HepG2 (cell line): ENCODE measurements at regions not wholly inside any gene's neighbourhood (a gene's known extent, or its start where the extent isn't known, plus 50 kb on each side); places are given as distances from the start of the nearest gene placed in this dataset.

Source experiments
- CCAR2 ChIP-seq: fragments of 200-400 bp; formaldehyde crosslinking; optimal IDR thresholded peaks from 2 replicates; pipeline ENCODE3; 2018; ENCODE audit warnings: low read depth, mild to moderate bottlenecking, low read length, moderate library complexity
- CEBPB ChIP-seq: IDR thresholded peaks from 2 replicates; pipeline ENCODE4 v1.6.1; 2011; ENCODE audit warnings: low read depth, low read length, improper control_type of control experiment, borderline replicate concordance
- PITX1 ChIP-seq: sonication (generic); formaldehyde crosslinking; IDR thresholded peaks from 2 replicates; pipeline ENCODE4 v1.5.1; 2020; ENCODE audit warnings: mild to moderate bottlenecking, missing genetic modification reagents
- POLR2A ChIP-seq, 2 experiments: IDR thresholded peaks; 2 replicates each; pipeline ENCODE4 v1.6.1; 2011; ENCODE audit warnings: low read depth in 2 of 2, low read length in 2 of 2, mild to moderate bottlenecking in 1 of 2, moderate library complexity in 1 of 2; ENCODE audit not compliant: insufficient read depth in 1 of 2
- TGIF2 ChIP-seq: IDR thresholded peaks from 2 replicates; pipeline ENCODE4 v1.6.1; 2016; ENCODE audit warnings: control low read depth, missing compliant biosample characterization
- ZFX ChIP-seq: sonication (generic); formaldehyde crosslinking; IDR thresholded peaks from 2 replicates; pipeline ENCODE4 v1.4.0; 2020; ENCODE audit warnings: mild to moderate bottlenecking, low read depth, missing genetic modification reagents, moderate library complexity
- ZNF362 ChIP-seq: sonication (generic); formaldehyde crosslinking; IDR thresholded peaks from 2 replicates; pipeline ENCODE4 v1.4.0; 2020; ENCODE audit warnings: missing genetic modification reagents, mild to moderate bottlenecking, borderline replicate concordance
- ZNF501 ChIP-seq: sonication (generic); formaldehyde crosslinking; IDR thresholded peaks from 2 replicates; pipeline ENCODE4 v1.5.1; 2020; ENCODE audit warnings: mild to moderate bottlenecking, moderate library complexity, missing genetic modification reagents
- ZNF580 ChIP-seq: IDR thresholded peaks from 2 replicates; pipeline ENCODE4 v1.6.1; 2016; ENCODE audit warnings: low read depth, borderline replicate concordance
- ZNF75D ChIP-seq: sonication (generic); formaldehyde crosslinking; IDR thresholded peaks from 2 replicates; pipeline ENCODE4 v1.8.1; 2023; ENCODE audit warnings: missing genetic modification reagents, mild to moderate bottlenecking, borderline replicate concordance
- TF ChIP-seq, protein P1 (sequence below): conservative IDR thresholded peaks from 2 replicates; pipeline ENCODE4 v1.6.1; 2018; ENCODE audit warnings: missing genetic modification reagents
- TF ChIP-seq, protein P2 (sequence below): sonication (generic); formaldehyde crosslinking; IDR thresholded peaks from 2 replicates; pipeline ENCODE4 v1.5.0; 2020; ENCODE audit warnings: mild to moderate bottlenecking, missing genetic modification reagents, moderate library complexity

DNA sequence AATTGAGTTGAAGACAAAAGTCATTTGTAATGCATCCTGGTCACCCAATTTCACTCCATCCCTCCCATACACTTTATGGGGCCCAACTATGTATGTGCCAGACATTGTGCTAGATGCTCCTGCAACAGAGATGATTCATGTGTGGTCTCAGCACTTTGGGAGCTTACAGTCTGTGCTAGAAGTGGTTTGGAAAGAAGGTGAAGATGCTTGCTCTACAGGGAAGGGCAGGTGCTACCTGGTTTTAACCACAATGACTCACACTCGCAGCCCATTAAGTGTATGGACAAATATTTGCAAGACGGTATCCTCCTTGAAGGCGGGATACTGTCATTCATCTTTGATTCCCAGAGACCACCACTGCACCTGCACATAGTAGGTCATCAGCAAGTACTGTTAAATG is 257.6 kb downstream of the OTUD1 start:
- no peak for TF ChIP-seq TGIF2
- TF ChIP-seq CEBPB = no peak
- no peak for TF ChIP-seq ZFX
- TF ChIP-seq, protein P1, sequence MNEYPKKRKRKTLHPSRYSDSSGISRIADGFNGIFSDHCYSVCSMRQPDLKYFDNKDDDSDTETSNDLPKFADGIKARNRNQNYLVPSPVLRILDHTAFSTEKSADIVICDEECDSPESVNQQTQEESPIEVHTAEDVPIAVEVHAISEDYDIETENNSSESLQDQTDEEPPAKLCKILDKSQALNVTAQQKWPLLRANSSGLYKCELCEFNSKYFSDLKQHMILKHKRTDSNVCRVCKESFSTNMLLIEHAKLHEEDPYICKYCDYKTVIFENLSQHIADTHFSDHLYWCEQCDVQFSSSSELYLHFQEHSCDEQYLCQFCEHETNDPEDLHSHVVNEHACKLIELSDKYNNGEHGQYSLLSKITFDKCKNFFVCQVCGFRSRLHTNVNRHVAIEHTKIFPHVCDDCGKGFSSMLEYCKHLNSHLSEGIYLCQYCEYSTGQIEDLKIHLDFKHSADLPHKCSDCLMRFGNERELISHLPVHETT (CRISPR knock-in tag) = no peak
- no peak for TF ChIP-seq ZNF580
- TF ChIP-seq, protein P2, sequence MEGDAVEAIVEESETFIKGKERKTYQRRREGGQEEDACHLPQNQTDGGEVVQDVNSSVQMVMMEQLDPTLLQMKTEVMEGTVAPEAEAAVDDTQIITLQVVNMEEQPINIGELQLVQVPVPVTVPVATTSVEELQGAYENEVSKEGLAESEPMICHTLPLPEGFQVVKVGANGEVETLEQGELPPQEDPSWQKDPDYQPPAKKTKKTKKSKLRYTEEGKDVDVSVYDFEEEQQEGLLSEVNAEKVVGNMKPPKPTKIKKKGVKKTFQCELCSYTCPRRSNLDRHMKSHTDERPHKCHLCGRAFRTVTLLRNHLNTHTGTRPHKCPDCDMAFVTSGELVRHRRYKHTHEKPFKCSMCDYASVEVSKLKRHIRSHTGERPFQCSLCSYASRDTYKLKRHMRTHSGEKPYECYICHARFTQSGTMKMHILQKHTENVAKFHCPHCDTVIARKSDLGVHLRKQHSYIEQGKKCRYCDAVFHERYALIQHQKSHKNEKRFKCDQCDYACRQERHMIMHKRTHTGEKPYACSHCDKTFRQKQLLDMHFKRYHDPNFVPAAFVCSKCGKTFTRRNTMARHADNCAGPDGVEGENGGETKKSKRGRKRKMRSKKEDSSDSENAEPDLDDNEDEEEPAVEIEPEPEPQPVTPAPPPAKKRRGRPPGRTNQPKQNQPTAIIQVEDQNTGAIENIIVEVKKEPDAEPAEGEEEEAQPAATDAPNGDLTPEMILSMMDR (CRISPR knock-in tag) = no peak
- no peak for TF ChIP-seq ZNF362
- TF ChIP-seq CCAR2 = no peak
- no peak for TF ChIP-seq ZNF501 (CRISPR knock-in tag)
- TF ChIP-seq ZNF75D = no peak
- TF ChIP-seq POLR2A (IDR thresholded peaks at IDR 0.05; ENCODE audit: insufficient read depth in 1 of 2, low read depth in 2 of 2, low read length in 2 of 2) = no peak
- TF ChIP-seq PITX1 (CRISPR knock-in tag) = no peak
